ENCODE measurements at regions not wholly inside any gene's neighbourhood (a gene's known extent, or its start where the extent isn't known, plus 50 kb on each side); places are given as distances from the start of the nearest gene placed in this dataset.

- Histone ChIP-seq H2BK12ac (ENCODE audit: low read length in 2 of 2) (no peak overlapping the region), H3K9ac (ENCODE audit: low read length) (no peak overlapping the region), H3K18ac (ENCODE audit: low read depth in 1 of 2, low read length in 2 of 2) (no peak overlapping the region), H3K4ac (ENCODE audit: low read depth in 1 of 2, low read length in 2 of 2) (no peak overlapping the region), H4K8ac (ENCODE audit: low read length) (no peak overlapping the region), H3K79me1 (replicated peaks; ENCODE audit: low read length, poor library complexity, severe bottlenecking) (no peaks in the 10 kb centered on the region), H3K23ac (ENCODE audit: low read length in 2 of 2) (no peak overlapping the region), H3K9me3 (ENCODE audit: control insufficient read depth, low read length) (no peaks in the 10 kb centered on the region), H2AFZ (ENCODE audit: low read depth, low read length) (no peak overlapping the region), H3K14ac (ENCODE audit: low read length in 2 of 2) (no peak overlapping the region), H3K27ac (ENCODE audit: low read length, poor library complexity, severe bottlenecking) (no peak overlapping the region), H3K4me3 (ENCODE audit: insufficient read depth in 1 of 2, low read depth in 1 of 2, low read length in 2 of 2) (no peak overlapping the region), H3K27me3 (ENCODE audit: control insufficient read depth in 1 of 2, insufficient read depth in 1 of 2, low read length in 2 of 2) (no peaks in the 10 kb centered on the region), H3K4me2 (ENCODE audit: low read length, poor library complexity, severe bottlenecking) (no peak overlapping the region), H3K4me1 (ENCODE audit: control insufficient read depth, insufficient read depth, low read depth, low read length) (no peaks in the 10 kb centered on the region), H2AK5ac (ENCODE audit: low read length, severe bottlenecking) (no peak overlapping the region), H2BK15ac (ENCODE audit: low read depth, poor library complexity, severe bottlenecking) (no peak overlapping the region), H3K36me3 (ENCODE audit: control insufficient read depth in 1 of 2, insufficient read depth in 2 of 2, low read depth in 1 of 2, low read length in 2 of 2) (no peaks in the 10 kb centered on the region), H4K91ac (ENCODE audit: low read length) (no peak overlapping the region), H2BK120ac (ENCODE audit: low read depth, low read length) (no peak overlapping the region), H2BK5ac (ENCODE audit: low read depth, low read length, poor library complexity, severe bottlenecking) (no peak overlapping the region)
- no peak for DNase-seq
- WGBS = 100% methylated on average over 2 of the region's 2 CpGs
Observed at GRCh38 chr5:123265551-123265950, 157.7 kb downstream of the CEP120 start.

- no peaks in the 10 kb centered on the region for H3K27me3 ChIP-seq (ENCODE audit: control insufficient read depth in 1 of 2, insufficient read depth in 1 of 2, low read length in 2 of 2)
- no peak overlapping the region for H3K18ac ChIP-seq (ENCODE audit: low read depth in 1 of 2, low read length in 2 of 2)
- H4K91ac ChIP-seq (ENCODE audit: low read length) = no peak overlapping the region
- no peak overlapping the region for H4K8ac ChIP-seq (ENCODE audit: low read length)
- H2AFZ ChIP-seq (ENCODE audit: low read depth, low read length) = no peak overlapping the region
- no peak overlapping the region for H2BK15ac ChIP-seq (ENCODE audit: low read depth, poor library complexity, severe bottlenecking)
- H3K36me3 ChIP-seq (ENCODE audit: control insufficient read depth in 1 of 2, insufficient read depth in 2 of 2, low read depth in 1 of 2, low read length in 2 of 2) = no peaks in the 10 kb centered on the region
- no peaks in the 10 kb centered on the region for H3K9me3 ChIP-seq (ENCODE audit: control insufficient read depth, low read length)
- no peak overlapping the region for H3K23ac ChIP-seq (ENCODE audit: low read length in 2 of 2)
- H3K4me1 ChIP-seq (ENCODE audit: control insufficient read depth, insufficient read depth, low read depth, low read length) = no peaks in the 10 kb centered on the region
- no peak overlapping the region for H3K14ac ChIP-seq (ENCODE audit: low read length in 2 of 2)
- H2BK120ac ChIP-seq (ENCODE audit: low read depth, low read length) = no peak overlapping the region
- H3K4me3 ChIP-seq (ENCODE audit: insufficient read depth in 1 of 2, low read depth in 1 of 2, low read length in 2 of 2) = no peak overlapping the region
- H3K27ac ChIP-seq (ENCODE audit: low read length, poor library complexity, severe bottlenecking) = no peak overlapping the region
- H2AK5ac ChIP-seq (ENCODE audit: low read length, severe bottlenecking) = no peak overlapping the region
- H3K4me2 ChIP-seq (ENCODE audit: low read length, poor library complexity, severe bottlenecking) = no peak overlapping the region
- no peaks in the 10 kb centered on the region for H3K79me1 ChIP-seq (replicated peaks; ENCODE audit: low read length, poor library complexity, severe bottlenecking)
- no peak overlapping the region for H2BK5ac ChIP-seq (ENCODE audit: low read depth, low read length, poor library complexity, severe bottlenecking)
- no peak overlapping the region for H3K9ac ChIP-seq (ENCODE audit: low read length)
- no peak for DNase-seq
- WGBS = no CpG with 5 or more reads among the region's 2 CpGs
- no peak overlapping the region for H3K4ac ChIP-seq (ENCODE audit: low read depth in 1 of 2, low read length in 2 of 2)
- no peak overlapping the region for H2BK12ac ChIP-seq (ENCODE audit: low read length in 2 of 2)
Observed at GRCh38 chr5:123264394-123264793, 158.8 kb downstream of the CEP120 start.

GRCh38 chr5:123263859-123264258, 159.3 kb downstream of the CEP120 start:
- H3K18ac ChIP-seq (ENCODE audit: low read depth in 1 of 2, low read length in 2 of 2) = no peak overlapping the region
- 100% methylated on average over 1 of the region's 2 CpGs for WGBS
- no peak overlapping the region for H2AK5ac ChIP-seq (ENCODE audit: low read length, severe bottlenecking)
- H3K4me1 ChIP-seq (ENCODE audit: control insufficient read depth, insufficient read depth, low read depth, low read length) = no peaks in the 10 kb centered on the region
- DNase-seq = no peak
- H2AFZ ChIP-seq (ENCODE audit: low read depth, low read length) = no peak overlapping the region
- no peak overlapping the region for H3K23ac ChIP-seq (ENCODE audit: low read length in 2 of 2)
- no peak overlapping the region for H3K9ac ChIP-seq (ENCODE audit: low read length)
- no peaks in the 10 kb centered on the region for H3K36me3 ChIP-seq (ENCODE audit: control insufficient read depth in 1 of 2, insufficient read depth in 2 of 2, low read depth in 1 of 2, low read length in 2 of 2)
- no peak overlapping the region for H3K4ac ChIP-seq (ENCODE audit: low read depth in 1 of 2, low read length in 2 of 2)
- H4K8ac ChIP-seq (ENCODE audit: low read length) = no peak overlapping the region
- no peak overlapping the region for H2BK5ac ChIP-seq (ENCODE audit: low read depth, low read length, poor library complexity, severe bottlenecking)
- H3K4me2 ChIP-seq (ENCODE audit: low read length, poor library complexity, severe bottlenecking) = no peak overlapping the region
- no peak overlapping the region for H3K4me3 ChIP-seq (ENCODE audit: insufficient read depth in 1 of 2, low read depth in 1 of 2, low read length in 2 of 2)
- no peaks in the 10 kb centered on the region for H3K79me1 ChIP-seq (replicated peaks; ENCODE audit: low read length, poor library complexity, severe bottlenecking)
- H4K91ac ChIP-seq (ENCODE audit: low read length) = no peak overlapping the region
- H3K27ac ChIP-seq (ENCODE audit: low read length, poor library complexity, severe bottlenecking) = no peak overlapping the region
- H2BK120ac ChIP-seq (ENCODE audit: low read depth, low read length) = no peak overlapping the region
- no peak overlapping the region for H2BK15ac ChIP-seq (ENCODE audit: low read depth, poor library complexity, severe bottlenecking)
- no peaks in the 10 kb centered on the region for H3K9me3 ChIP-seq (ENCODE audit: control insufficient read depth, low read length)
- H3K14ac ChIP-seq (ENCODE audit: low read length in 2 of 2) = no peak overlapping the region
- H3K27me3 ChIP-seq (ENCODE audit: control insufficient read depth in 1 of 2, insufficient read depth in 1 of 2, low read length in 2 of 2) = no peaks in the 10 kb centered on the region
- no peak overlapping the region for H2BK12ac ChIP-seq (ENCODE audit: low read length in 2 of 2)

- Histone ChIP-seq H3K9ac (ENCODE audit: low read length) (no peak overlapping the region), H3K4me2 (ENCODE audit: low read length, poor library complexity, severe bottlenecking) (no peak overlapping the region), H3K36me3 (ENCODE audit: control insufficient read depth in 1 of 2, insufficient read depth in 2 of 2, low read depth in 1 of 2, low read length in 2 of 2) (no peaks in the 10 kb centered on the region), H2BK15ac (ENCODE audit: low read depth, poor library complexity, severe bottlenecking) (no peak overlapping the region), H3K9me3 (ENCODE audit: control insufficient read depth, low read length) (no peaks in the 10 kb centered on the region), H3K79me1 (replicated peaks; ENCODE audit: low read length, poor library complexity, severe bottlenecking) (no peaks in the 10 kb centered on the region), H3K14ac (ENCODE audit: low read length in 2 of 2) (no peak overlapping the region), H4K8ac (ENCODE audit: low read length) (no peak overlapping the region), H2BK12ac (ENCODE audit: low read length in 2 of 2) (no peak overlapping the region), H3K23ac (ENCODE audit: low read length in 2 of 2) (no peak overlapping the region), H3K4ac (ENCODE audit: low read depth in 1 of 2, low read length in 2 of 2) (no peak overlapping the region), H3K4me3 (ENCODE audit: insufficient read depth in 1 of 2, low read depth in 1 of 2, low read length in 2 of 2) (no peak overlapping the region), H2AK5ac (ENCODE audit: low read length, severe bottlenecking) (no peak overlapping the region), H2AFZ (ENCODE audit: low read depth, low read length) (no peak overlapping the region), H4K91ac (ENCODE audit: low read length) (no peak overlapping the region), H3K27me3 (ENCODE audit: control insufficient read depth in 1 of 2, insufficient read depth in 1 of 2, low read length in 2 of 2) (no peaks in the 10 kb centered on the region), H3K27ac (ENCODE audit: low read length, poor library complexity, severe bottlenecking) (no peak overlapping the region), H2BK120ac (ENCODE audit: low read depth, low read length) (no peak overlapping the region), H2BK5ac (ENCODE audit: low read depth, low read length, poor library complexity, severe bottlenecking) (no peak overlapping the region), H3K4me1 (ENCODE audit: control insufficient read depth, insufficient read depth, low read depth, low read length) (no peaks in the 10 kb centered on the region), H3K18ac (ENCODE audit: low read depth in 1 of 2, low read length in 2 of 2) (no peak overlapping the region)
- DNase-seq = no peak
- WGBS = 92% methylated on average over 7 of the region's 7 CpGs
Observed at GRCh38 chr5:123262216-123262823, 160.9 kb downstream of the CEP120 start.

Measured in mesenchymal stem cell (in vitro differentiated cells and primary cell).